IMR-90 (cell line): ENCODE measurements at regions not wholly inside any gene's neighbourhood (a gene's known extent, or its start where the extent isn't known, plus 50 kb on each side); places are given as distances from the start of the nearest gene placed in this dataset.

Source experiments
- CTCF ChIP-seq: conservative IDR thresholded peaks from 2 replicates; pipeline ENCODE4 v1.5.1; 2012; ENCODE audit warnings: mild to moderate bottlenecking, low read depth, low read length, improper control_type of control experiment
- ELK1 ChIP-seq: fragments of 150-350 bp; IDR thresholded peaks from 2 replicates; pipeline ENCODE4 v1.6.1; 2016; ENCODE audit warnings: low read depth, mild to moderate bottlenecking, low read length, moderate library complexity, borderline replicate concordance
- FOS ChIP-seq: fragments of 150-350 bp; IDR thresholded peaks from 2 replicates; pipeline ENCODE4 v1.6.1; 2016; ENCODE audit warnings: low read depth, low read length
- MAFK ChIP-seq: IDR thresholded peaks from 2 replicates; pipeline ENCODE4 v1.6.1; 2012; ENCODE audit warnings: low read depth, low read length, improper control_type of control experiment
- MXI1 ChIP-seq: IDR thresholded peaks from 2 replicates; pipeline ENCODE4 v1.6.1; 2012; ENCODE audit warnings: low read depth, mild to moderate bottlenecking, low read length, moderate library complexity, borderline replicate concordance
- POLR2A ChIP-seq: IDR thresholded peaks from 2 replicates; pipeline ENCODE4 v1.6.1; 2012; ENCODE audit warnings: mild to moderate bottlenecking, low read depth, low read length
- RAD21 ChIP-seq: IDR thresholded peaks from 2 replicates; pipeline ENCODE4 v1.6.1; 2012; ENCODE audit warnings: low read length, improper control_type of control experiment
- RCOR1 ChIP-seq: IDR thresholded peaks from 2 replicates; pipeline ENCODE4 v1.6.1; 2012; ENCODE audit warnings: mild to moderate bottlenecking, low read length, improper control_type of control experiment; ENCODE audit not compliant: insufficient replicate concordance
- RFX5 ChIP-seq: IDR thresholded peaks from 2 replicates; pipeline ENCODE4 v1.8.0; 2012; ENCODE audit warnings: low read depth, mild to moderate bottlenecking, low read length, moderate library complexity
- SMC3 ChIP-seq: fragments of 150-350 bp; IDR thresholded peaks from 2 replicates; pipeline ENCODE4 v1.6.1; 2016; ENCODE audit warnings: low read depth, mild to moderate bottlenecking, antibody characterized with exemption, low read length, moderate library complexity

- TF ChIP-seq CTCF (no peak), MXI1 (no peak), RFX5 (no peak), POLR2A (no peak), RCOR1 (no peak), FOS (no peak), MAFK (no peak), SMC3 (no peak), RAD21 (no peak), ELK1 (no peak)
Measured at GRCh38 chr2:225820826-225821225, 421.3 kb downstream of the NYAP2 start.
